ENCODE measurements at regions not wholly inside any gene's neighbourhood (a gene's known extent, or its start where the extent isn't known, plus 50 kb on each side); places are given as distances from the start of the nearest gene placed in this dataset.

DNA sequence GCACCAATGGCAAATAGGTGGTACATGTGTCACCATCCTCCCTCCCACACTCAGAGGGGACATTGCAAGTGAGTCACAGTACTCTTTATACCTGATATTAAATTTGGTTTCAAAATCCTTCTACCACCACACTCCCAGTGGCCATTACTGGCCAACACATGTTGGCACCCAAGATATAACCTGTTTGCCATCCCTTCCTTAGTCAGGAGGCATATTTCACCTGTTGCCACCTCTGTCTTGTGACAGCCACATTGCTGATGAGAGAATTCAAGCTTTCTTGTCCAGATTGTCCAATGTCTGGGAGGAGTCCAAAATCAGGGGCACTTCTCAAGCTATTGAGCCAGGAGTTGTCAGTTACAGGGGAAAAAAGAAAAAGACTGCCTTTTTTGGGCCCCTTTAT is 80.2 kb upstream of the WWC1 start:
- TF ChIP-seq, protein P1, sequence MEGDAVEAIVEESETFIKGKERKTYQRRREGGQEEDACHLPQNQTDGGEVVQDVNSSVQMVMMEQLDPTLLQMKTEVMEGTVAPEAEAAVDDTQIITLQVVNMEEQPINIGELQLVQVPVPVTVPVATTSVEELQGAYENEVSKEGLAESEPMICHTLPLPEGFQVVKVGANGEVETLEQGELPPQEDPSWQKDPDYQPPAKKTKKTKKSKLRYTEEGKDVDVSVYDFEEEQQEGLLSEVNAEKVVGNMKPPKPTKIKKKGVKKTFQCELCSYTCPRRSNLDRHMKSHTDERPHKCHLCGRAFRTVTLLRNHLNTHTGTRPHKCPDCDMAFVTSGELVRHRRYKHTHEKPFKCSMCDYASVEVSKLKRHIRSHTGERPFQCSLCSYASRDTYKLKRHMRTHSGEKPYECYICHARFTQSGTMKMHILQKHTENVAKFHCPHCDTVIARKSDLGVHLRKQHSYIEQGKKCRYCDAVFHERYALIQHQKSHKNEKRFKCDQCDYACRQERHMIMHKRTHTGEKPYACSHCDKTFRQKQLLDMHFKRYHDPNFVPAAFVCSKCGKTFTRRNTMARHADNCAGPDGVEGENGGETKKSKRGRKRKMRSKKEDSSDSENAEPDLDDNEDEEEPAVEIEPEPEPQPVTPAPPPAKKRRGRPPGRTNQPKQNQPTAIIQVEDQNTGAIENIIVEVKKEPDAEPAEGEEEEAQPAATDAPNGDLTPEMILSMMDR (IDR thresholded peaks at IDR 0.05; ENCODE audit: control extremely low read depth, extremely low read depth, low read depth, missing control alignments): no peak
- CTCF ChIA-PET: no interaction called here
- DNase-seq (ENCODE audit: extremely low spot score): no peak
- POLR2A ChIA-PET: no interaction called here

DNA sequence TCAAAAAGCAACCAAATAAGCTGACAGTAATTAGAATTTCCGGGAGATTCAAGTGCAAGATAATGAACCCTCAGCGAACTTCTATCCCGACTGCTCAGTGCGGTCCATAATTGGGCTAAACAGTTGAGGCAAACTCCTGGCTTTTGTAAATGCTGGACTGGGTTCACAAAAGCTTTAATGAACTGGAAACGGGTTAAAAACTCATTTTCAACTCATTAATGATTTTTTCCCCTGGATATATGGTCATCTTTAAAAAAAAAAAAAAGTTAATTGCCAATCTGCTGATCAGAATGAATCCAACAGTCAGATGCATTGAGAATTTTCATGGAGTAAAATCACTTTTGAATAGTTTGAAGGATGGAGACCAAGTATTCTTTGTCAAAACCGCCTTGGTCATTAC is 79.5 kb upstream of the WWC1 start:
- TF ChIP-seq, protein P1 (IDR thresholded peaks at IDR 0.05; ENCODE audit: control extremely low read depth, extremely low read depth, low read depth, missing control alignments): no peak
- no peak for DNase-seq (ENCODE audit: extremely low spot score)
- ChIA-PET CTCF (interaction anchor here (1.1 kb wide), 1 partner anchor 92 kb away, joined by 3 read pairs; no protein-coding TSS in a partner anchor), POLR2A (no interaction called here)

DNA sequence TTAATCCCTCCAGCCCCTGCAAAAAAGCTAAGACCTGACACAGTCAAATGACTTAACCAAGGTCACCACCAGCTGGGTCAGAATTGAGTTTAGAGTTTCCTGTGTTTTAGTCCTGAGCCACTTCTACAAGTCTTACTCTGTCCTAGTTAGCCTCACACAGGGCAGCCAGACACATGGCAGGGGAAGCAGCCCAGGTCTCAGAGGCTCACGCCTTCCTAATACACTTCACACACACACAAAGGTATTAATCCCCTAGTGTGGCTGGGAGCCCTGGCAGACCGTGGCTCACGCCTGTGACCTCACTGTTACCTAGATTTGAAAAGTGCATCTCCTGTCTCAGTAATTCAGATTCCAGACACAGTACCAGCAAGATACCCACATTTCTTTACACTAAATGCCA is 77.4 kb upstream of the WWC1 start:
- ChIA-PET POLR2A (no interaction called here), CTCF (interaction anchor here (1.4 to 7.8 kb wide), 2 partner anchors 10 to 101 kb away, joined by 4 to 106 read pairs; no protein-coding TSS in a partner anchor)
- DNase-seq (ENCODE audit: extremely low spot score): no peak
- TF ChIP-seq, protein P1 (IDR thresholded peaks at IDR 0.05; ENCODE audit: control extremely low read depth, extremely low read depth, low read depth, missing control alignments): no peak

DNA sequence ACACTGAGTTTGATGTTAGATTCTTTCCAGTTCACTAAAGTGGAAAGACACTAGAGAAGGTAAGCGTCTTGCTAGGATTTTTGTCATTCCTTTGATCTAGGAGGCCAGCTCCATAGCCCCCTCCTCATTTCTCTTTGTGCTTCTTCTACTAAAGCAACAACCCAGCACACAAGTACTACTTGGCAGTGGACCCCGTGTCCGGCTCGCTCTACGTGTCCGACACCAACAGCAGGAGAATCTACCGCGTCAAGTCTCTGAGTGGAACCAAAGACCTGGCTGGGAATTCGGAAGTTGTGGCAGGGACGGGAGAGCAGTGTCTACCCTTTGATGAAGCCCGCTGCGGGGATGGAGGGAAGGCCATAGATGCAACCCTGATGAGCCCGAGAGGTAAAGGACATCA is 76.6 kb upstream of the WWC1 start:
- no peak for DNase-seq (ENCODE audit: extremely low spot score)
- ChIA-PET POLR2A (no interaction called here), CTCF (interaction anchor here (1.4 to 7.8 kb wide), 2 partner anchors 10 to 102 kb away, joined by 4 to 106 read pairs; no protein-coding TSS in a partner anchor)
- TF ChIP-seq, protein P1 (IDR thresholded peaks at IDR 0.05; ENCODE audit: control extremely low read depth, extremely low read depth, low read depth, missing control alignments): no peak

- POLR2A ChIA-PET: no interaction called here
- TF ChIP-seq, protein P1 (IDR thresholded peaks at IDR 0.05; ENCODE audit: control extremely low read depth, extremely low read depth, low read depth, missing control alignments): no peak
- no peak for DNase-seq (ENCODE audit: extremely low spot score)
- CTCF ChIA-PET: interaction anchor here (7.8 kb wide), 1 partner anchor 103 kb away, joined by 106 read pairs; no protein-coding TSS in a partner anchor
Observed at GRCh38 chr5:168215646-168216045, 75.8 kb upstream of the WWC1 start.

DNA sequence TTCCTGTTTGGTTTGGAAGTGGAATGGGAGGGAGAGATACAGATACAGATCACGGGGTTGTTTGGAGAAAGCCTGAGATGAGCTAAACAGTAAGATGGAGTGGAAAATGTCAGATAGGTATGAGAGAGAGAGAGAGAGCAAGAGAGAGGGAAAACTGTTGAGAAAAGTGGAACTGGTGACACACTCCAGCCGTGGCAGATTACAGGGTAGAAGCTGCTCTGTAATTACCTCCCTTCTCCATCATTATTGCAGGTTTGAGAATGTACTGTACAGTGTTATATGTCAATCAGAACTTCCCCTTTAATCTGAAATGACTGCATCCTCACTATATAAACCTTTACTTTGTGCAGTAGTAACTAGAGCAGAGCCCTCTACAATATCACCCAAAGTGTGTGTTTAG is 74.5 kb upstream of the WWC1 start:
- TF ChIP-seq, protein P1 (IDR thresholded peaks at IDR 0.05; ENCODE audit: control extremely low read depth, extremely low read depth, low read depth, missing control alignments): no peak
- ChIA-PET POLR2A (no interaction called here), CTCF (interaction anchor here (0.8 to 7.8 kb wide), 6 partner anchors 18 to 108 kb away, joined by 4 to 106 read pairs (median 10); no protein-coding TSS in a partner anchor)
- no peak for DNase-seq (ENCODE audit: extremely low spot score)

All from GM10248 (cell line).